WTC11 (cell line): ENCODE measurements at regions not wholly inside any gene's neighbourhood (a gene's known extent, or its start where the extent isn't known, plus 50 kb on each side); places are given as distances from the start of the nearest gene placed in this dataset.
"Not testable (repeated sequence)": the region's sequence is repeated elsewhere in the genome, so short reads cannot be mapped to it uniquely, and the experiment has no call there.

Experiments used
- ATF2 ChIP-seq: sonication (generic); formaldehyde crosslinking; IDR thresholded peaks from 2 replicates; pipeline ENCODE4 v1.8.1; 2022; ENCODE audit warnings: low read depth, missing genetic modification reagents, borderline replicate concordance
- FOXK1 ChIP-seq: sonication (generic); formaldehyde crosslinking; IDR thresholded peaks from 2 replicates; pipeline ENCODE4 v1.8.0; 2022; ENCODE audit warnings: mild to moderate bottlenecking, moderate library complexity, missing genetic modification reagents
- JUN ChIP-seq: sonication (generic); formaldehyde crosslinking; IDR thresholded peaks from 2 replicates; pipeline ENCODE4 v1.8.0; 2023; ENCODE audit warnings: mild to moderate bottlenecking, missing genetic modification reagents
- KAT7 ChIP-seq: sonication (generic); formaldehyde crosslinking; IDR thresholded peaks from 2 replicates; pipeline ENCODE4 v1.8.1; 2023; ENCODE audit warnings: missing genetic modification reagents, mild to moderate bottlenecking, borderline replicate concordance
- MAX ChIP-seq: sonication (generic); formaldehyde crosslinking; IDR thresholded peaks from 2 replicates; pipeline ENCODE4 v1.8.0; 2022; ENCODE audit warnings: mild to moderate bottlenecking, missing genetic modification reagents
- OVOL2 ChIP-seq: fragments of 250-450 bp; sonication (Bioruptor Pico); IDR thresholded peaks from 2 replicates; pipeline ENCODE4 v1.9.0; 2021; ENCODE audit warnings: mild to moderate bottlenecking, borderline replicate concordance
- USF2 ChIP-seq: sonication (generic); formaldehyde crosslinking; IDR thresholded peaks from 2 replicates; pipeline ENCODE4 v1.8.1; 2023; ENCODE audit warnings: mild to moderate bottlenecking, missing genetic modification reagents, moderate library complexity
- ZBTB21 ChIP-seq: sonication (generic); formaldehyde crosslinking; IDR thresholded peaks from 2 replicates; pipeline ENCODE4 v1.8.1; 2023; ENCODE audit warnings: mild to moderate bottlenecking, missing genetic modification reagents, borderline replicate concordance
- ZNF396 ChIP-seq: fragments of 250-450 bp; sonication (Bioruptor Pico); IDR thresholded peaks from 2 replicates; pipeline ENCODE4 v1.8.0; 2021; ENCODE audit warnings: mild to moderate bottlenecking, moderate library complexity, borderline replicate concordance
- TF ChIP-seq, protein P1 (sequence below): sonication (generic); formaldehyde crosslinking; IDR thresholded peaks from 2 replicates; pipeline ENCODE4 v1.8.1; 2023; ENCODE audit warnings: mild to moderate bottlenecking, missing genetic modification reagents
- TF ChIP-seq, protein P2 (sequence below): fragments of 200-600 bp; IDR thresholded peaks from 2 replicates; pipeline ENCODE4 v1.8.0; 2022; ENCODE audit warnings: antibody characterized with exemption
- TF ChIP-seq, protein P3 (sequence below): fragments of 250-450 bp; sonication (Bioruptor Pico); IDR thresholded peaks from 2 replicates; pipeline ENCODE4 v1.8.0; 2021; ENCODE audit warnings: mild to moderate bottlenecking

- TF ChIP-seq, protein P1, sequence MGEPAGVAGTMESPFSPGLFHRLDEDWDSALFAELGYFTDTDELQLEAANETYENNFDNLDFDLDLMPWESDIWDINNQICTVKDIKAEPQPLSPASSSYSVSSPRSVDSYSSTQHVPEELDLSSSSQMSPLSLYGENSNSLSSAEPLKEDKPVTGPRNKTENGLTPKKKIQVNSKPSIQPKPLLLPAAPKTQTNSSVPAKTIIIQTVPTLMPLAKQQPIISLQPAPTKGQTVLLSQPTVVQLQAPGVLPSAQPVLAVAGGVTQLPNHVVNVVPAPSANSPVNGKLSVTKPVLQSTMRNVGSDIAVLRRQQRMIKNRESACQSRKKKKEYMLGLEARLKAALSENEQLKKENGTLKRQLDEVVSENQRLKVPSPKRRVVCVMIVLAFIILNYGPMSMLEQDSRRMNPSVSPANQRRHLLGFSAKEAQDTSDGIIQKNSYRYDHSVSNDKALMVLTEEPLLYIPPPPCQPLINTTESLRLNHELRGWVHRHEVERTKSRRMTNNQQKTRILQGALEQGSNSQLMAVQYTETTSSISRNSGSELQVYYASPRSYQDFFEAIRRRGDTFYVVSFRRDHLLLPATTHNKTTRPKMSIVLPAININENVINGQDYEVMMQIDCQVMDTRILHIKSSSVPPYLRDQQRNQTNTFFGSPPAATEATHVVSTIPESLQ = not testable (repeated sequence)
- TF ChIP-seq, protein P2, sequence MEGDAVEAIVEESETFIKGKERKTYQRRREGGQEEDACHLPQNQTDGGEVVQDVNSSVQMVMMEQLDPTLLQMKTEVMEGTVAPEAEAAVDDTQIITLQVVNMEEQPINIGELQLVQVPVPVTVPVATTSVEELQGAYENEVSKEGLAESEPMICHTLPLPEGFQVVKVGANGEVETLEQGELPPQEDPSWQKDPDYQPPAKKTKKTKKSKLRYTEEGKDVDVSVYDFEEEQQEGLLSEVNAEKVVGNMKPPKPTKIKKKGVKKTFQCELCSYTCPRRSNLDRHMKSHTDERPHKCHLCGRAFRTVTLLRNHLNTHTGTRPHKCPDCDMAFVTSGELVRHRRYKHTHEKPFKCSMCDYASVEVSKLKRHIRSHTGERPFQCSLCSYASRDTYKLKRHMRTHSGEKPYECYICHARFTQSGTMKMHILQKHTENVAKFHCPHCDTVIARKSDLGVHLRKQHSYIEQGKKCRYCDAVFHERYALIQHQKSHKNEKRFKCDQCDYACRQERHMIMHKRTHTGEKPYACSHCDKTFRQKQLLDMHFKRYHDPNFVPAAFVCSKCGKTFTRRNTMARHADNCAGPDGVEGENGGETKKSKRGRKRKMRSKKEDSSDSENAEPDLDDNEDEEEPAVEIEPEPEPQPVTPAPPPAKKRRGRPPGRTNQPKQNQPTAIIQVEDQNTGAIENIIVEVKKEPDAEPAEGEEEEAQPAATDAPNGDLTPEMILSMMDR = not testable (repeated sequence)
- TF ChIP-seq, protein P3, sequence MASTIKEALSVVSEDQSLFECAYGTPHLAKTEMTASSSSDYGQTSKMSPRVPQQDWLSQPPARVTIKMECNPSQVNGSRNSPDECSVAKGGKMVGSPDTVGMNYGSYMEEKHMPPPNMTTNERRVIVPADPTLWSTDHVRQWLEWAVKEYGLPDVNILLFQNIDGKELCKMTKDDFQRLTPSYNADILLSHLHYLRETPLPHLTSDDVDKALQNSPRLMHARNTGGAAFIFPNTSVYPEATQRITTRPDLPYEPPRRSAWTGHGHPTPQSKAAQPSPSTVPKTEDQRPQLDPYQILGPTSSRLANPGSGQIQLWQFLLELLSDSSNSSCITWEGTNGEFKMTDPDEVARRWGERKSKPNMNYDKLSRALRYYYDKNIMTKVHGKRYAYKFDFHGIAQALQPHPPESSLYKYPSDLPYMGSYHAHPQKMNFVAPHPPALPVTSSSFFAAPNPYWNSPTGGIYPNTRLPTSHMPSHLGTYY (CRISPR knock-in tag) = not testable (repeated sequence)
- TF ChIP-seq FOXK1 (CRISPR knock-in tag); MAX; OVOL2 (CRISPR knock-in tag); KAT7 (CRISPR knock-in tag); USF2 (CRISPR knock-in tag); ZNF396; JUN (CRISPR knock-in tag); ZBTB21 (CRISPR knock-in tag); ATF2: not testable (repeated sequence)
These were observed 621.9 kb upstream of the NRP1 start for GRCh38 chr10:33956322-33956721.
